Fibroblast of gingiva (primary cell): ENCODE measurements at regions not wholly inside any gene's neighbourhood (a gene's known extent, or its start where the extent isn't known, plus 50 kb on each side); places are given as distances from the start of the nearest gene placed in this dataset.

Experiments
- DNase-seq: peaks from one replicate; pipeline ENCODE4 v3.0.0-alpha.2; 2011; ENCODE audit warnings: low read depth

- no peak for DNase-seq
These were observed 134.3 kb downstream of the MN1 start for GRCh38 chr22:27667121-27667843.

GRCh38 chr22:27668828-27669797, 132.4 kb downstream of the MN1 start:
- no peak for DNase-seq

GRCh38 chr22:27669798-27670599, 131.6 kb downstream of the MN1 start:
- no peak for DNase-seq

GRCh38 chr22:27670701-27671412, 130.7 kb downstream of the MN1 start:
- DNase-seq = no peak

DNA sequence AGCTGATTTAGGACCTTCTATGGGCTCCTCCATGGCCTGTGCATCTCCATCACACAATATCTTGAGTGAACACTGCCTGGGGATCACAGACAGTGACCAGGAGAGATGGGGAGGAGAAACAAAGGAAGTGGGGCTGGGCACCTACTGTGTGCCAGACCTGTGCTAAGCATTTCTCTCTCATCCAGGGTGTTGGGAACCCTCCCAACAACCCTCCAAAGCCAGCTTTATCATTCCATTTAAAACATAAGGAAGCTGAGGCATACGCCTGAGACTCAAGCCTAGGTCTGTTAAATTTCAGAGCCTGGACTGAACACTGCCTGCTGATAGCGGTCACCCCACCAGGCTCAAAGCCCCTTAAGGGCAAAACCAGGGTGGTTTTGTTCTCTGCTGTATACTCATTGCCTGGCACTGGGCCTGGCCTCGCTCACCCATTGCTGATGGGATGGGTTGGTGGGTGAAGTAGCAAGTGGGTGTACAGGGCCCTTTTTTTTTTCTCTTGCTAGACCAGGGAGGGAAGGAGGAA, 130.1 kb downstream of the MN1 start:
- no peak for DNase-seq

DNA sequence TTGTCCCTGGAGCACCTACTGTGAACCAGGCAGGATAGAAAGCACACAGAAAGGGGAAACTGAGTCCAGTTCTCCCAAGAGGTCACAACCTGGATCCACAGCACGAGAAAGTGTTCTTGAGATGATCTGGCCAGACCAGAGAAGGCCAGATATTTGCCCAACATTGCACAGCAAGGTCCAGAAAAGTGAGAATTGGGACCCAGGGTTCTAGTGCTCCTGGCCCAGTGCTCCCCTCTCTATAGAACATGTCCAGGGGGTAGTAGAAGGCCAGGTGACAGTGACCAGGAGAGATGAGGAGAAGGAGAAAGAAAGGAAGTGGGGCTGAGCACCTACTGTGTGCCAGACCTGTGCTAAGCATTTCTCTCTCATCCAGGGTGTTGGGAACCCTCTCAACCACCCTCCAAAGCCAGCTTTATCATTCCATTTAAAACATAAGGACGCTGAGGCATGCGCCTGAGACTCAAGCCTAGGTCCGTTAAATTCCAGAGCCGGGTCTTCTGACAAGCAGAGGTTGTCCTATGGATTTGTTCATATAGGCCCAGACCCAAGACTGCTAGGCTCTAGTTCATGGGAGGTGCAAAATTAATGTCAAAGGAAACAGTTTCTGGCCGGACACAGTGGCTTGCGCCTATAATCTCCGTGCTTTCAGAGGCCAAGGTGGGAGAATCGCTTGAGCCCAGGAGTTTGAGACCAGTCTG, 128.7 kb downstream of the MN1 start:
- DNase-seq = no peak

- no peak for DNase-seq
These were observed 127.7 kb downstream of the MN1 start for GRCh38 chr22:27673839-27674238.

DNA sequence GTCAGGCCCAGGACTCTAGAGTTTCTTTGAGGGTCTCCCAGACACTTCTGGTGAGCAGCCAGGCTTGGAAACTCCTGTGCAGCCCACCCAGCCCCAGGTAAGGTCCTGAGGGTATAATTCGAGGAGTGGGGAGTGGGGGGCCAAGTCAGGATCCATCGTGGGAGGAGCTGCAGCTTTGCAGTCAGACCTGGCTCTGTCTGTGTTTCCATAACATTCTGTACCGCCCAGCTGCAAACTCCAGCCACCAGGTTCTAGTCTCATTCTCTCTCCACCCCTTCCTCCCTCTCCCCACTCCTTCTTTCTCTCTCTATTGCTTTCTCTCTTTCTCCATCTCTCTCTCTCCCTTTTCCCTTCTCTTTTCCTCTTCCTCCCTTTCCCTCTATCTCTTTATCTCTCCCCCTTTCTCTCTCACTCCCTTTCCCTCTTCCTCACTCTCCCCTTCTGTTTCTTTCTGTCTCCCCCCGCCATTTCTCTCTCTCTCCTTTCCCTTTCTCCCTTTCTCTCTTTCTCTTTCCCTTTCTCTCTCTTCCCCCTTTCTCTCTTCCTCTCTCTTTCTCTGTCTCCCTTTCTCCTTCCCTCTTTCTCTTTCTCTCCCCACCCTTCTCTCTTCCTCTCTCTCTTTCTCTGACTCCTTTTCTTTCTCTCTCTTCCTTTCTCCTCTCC, 127.2 kb downstream of the MN1 start:
- no peak for DNase-seq

DNA sequence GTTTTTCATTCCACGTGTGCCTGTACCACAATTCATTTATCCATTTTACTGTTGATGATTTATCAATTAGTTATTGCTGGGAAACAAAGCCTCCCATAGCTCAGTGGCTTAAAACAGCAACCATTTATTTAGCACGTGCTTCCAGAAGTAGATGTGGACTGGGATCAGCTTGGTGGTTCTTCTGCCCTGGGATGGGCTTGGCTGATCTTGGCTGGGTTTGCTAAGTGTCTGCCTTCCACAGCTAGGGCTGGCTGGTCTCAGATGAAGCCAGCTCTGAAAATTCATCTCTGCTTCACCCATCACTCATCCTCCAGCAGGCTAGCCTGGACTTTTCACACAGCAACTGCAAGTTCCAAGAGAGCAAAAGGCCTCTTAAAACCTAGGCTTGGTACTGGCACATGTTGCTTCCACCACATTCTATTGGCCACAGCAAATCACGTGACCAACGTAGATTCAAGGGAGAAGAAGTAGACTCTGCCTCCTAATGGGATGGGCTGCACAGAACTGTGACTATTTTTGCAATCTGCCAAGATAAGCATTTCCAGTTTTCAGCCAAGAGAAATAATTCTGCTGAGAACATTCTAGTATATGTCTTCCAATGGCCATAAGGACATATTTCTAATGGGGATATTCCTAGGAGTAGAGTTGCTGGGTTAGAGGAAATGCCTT, 124.9 kb downstream of the MN1 start:
- no peak for DNase-seq

DNA sequence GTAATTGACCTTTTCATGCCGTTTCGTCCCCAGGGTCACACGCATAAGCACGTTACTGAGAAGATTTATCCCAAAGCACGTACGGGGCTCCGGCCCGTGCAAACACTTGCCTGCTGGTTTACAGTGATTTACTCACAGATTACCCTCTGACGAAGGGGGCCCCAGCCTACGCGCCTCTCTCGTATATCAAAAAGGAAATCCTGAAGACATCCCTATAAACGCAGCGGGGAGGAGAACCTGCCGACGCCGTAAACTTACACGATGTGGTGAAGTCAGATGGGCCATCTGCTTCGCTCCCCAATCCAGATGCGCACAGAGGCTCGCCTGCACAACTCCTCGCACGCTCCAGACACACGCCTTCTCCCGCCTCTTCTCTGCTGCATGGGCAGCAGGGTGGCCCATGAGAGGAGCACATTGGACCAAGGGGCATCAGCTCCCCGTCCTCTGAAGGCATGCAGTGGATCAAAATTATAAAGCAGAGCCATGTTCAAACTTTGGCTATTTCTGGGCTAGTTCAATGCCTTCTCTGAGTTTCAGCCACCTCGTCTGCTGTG, 123.6 kb downstream of the MN1 start:
- no peak for DNase-seq

- DNase-seq = no peak
These were observed 122.4 kb downstream of the MN1 start for GRCh38 chr22:27679176-27679575.

- no peak for DNase-seq
These were observed 121.7 kb downstream of the MN1 start for GRCh38 chr22:27679693-27680488.

GRCh38 chr22:27680636-27681035, 120.9 kb downstream of the MN1 start:
- no peak for DNase-seq

- DNase-seq = no peak
These were observed 120.5 kb downstream of the MN1 start for GRCh38 chr22:27681037-27681436.

DNA sequence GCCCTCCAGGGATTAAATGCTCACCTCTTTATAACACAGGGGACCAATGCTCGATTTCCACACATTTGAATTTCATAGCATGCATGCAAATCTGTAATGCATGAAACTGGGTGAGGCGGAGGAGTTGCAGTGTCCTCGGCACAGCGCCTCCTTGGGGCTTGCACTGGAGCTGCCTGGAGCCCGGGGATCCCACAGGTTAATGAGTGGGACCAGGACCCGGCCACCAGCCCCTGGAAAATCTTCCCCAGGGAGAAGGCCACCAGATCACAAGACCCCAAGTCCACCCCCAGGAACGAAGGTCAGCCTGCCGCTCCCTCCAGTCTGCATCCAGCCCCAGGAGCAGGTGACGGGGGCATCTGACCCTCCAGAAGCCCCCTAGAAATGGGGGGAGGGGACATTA, 119.1 kb downstream of the MN1 start:
- no peak for DNase-seq

DNA sequence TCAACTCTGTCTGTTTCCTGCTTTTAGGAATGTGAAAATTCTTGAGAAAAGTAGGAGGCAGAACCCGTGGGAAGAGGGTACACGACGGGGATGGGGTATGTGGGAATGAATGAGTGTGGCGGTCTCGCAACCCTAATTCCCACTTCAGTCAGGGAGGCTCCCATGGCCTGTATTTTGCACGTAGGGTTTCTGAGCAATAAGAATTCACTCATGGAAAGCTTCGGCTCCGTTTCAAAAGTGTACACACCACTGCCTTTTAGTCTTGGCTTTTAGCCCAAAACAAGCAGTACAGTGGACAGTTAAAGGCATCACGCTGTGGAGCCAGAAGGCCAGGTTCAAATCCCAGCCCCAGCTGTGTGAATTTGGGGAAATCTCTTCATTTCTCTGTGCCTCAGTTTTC, 116.7 kb downstream of the MN1 start:
- DNase-seq = no peak

DNA sequence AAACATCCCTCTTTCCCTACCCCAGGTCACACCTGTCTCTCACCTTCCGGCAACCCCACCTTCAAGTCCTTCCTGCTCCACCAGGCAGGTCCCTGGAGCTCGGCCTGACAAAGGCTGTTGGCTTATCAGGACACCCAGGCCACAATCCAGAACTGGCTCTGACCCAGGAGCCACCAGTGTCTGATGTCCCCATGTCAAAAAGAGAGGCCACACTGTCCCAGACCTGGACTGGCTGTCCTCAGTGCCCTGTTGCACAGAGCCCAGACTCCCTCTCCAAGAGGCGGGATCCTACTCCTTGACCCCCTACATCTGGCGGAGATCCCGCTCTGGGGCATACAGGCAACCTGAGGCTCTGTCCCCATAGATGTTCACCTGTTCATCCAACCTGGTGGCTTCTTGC, 116.0 kb downstream of the MN1 start:
- DNase-seq = no peak

DNA sequence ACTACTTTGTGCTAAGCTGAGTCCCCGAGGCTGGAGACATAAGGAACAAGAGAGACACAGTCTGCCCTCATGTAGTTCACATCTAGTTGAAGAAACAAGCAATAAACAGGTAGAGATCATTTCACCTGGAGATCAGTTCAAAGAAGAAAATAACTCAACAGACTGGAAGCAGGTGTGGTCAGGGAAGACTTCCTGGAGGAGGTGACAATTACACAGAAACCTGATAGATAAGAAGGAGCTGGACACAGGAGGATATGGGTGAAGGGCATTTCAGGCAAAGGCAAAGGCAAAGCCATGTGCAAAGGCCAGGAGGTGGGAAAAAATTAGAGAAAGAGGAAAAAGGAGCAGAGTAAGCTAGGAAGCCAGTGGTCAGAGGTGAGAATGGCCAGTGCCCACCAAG, 115.6 kb downstream of the MN1 start:
- no peak for DNase-seq

DNA sequence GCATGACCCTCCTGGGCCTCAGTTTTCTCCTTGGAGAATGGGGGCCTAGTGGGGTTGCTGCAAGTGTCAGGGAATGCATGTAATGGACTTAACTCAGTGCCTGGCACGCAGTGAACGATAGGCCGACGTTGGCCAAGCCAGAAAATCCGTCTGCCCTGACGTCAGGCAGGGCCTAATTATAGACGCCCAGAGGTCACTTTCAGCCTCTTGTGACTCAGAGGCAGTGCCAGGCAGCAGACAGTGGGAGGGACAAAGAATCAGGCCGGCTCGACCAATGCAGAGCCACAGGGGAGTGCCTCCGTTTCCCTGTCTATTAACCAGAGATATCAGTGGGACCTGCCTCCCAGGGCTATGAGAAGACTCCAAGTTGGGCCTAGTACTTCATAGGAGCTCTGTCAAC, 115.0 kb downstream of the MN1 start:
- DNase-seq = peak; percentile 89
